ES-I3 (cell line): ENCODE measurements at regions not wholly inside any gene's neighbourhood (a gene's known extent, or its start where the extent isn't known, plus 50 kb on each side); places are given as distances from the start of the nearest gene placed in this dataset.

ENCODE experiments used
- H3K36me3 ChIP-seq: 2 replicates; pipeline ENCODE4 v1.6.1; 2013; ENCODE audit warnings: mild to moderate bottlenecking, low read length, control low read depth, moderate library complexity; ENCODE audit not compliant: insufficient read depth
- H3K4me1 ChIP-seq: 2 replicates; pipeline ENCODE4 v1.6.1; 2013; ENCODE audit warnings: mild to moderate bottlenecking, control low read depth, low read length; ENCODE audit not compliant: insufficient read depth
- H3K9ac ChIP-seq: 2 replicates; pipeline ENCODE4 v1.6.1; 2013; ENCODE audit warnings: low read depth, mild to moderate bottlenecking, low read length, moderate library complexity
- H3K9me3 ChIP-seq: 2 replicates; pipeline ENCODE4 v1.6.1; 2013; ENCODE audit warnings: mild to moderate bottlenecking, low read length, moderate library complexity; ENCODE audit not compliant: control insufficient read depth, insufficient read depth

GRCh38 chr13:74306496-74306895, 172.3 kb upstream of the KLF12 start:
- H3K9me3 ChIP-seq: no peaks in the 10 kb centered on the region
- peaks cover 9% of the 10 kb centered on the region; the same call in 1 of the 2 replicates for H3K4me1 ChIP-seq
- no peak overlapping the region for H3K9ac ChIP-seq
- no peaks in the 10 kb centered on the region for H3K36me3 ChIP-seq

DNA sequence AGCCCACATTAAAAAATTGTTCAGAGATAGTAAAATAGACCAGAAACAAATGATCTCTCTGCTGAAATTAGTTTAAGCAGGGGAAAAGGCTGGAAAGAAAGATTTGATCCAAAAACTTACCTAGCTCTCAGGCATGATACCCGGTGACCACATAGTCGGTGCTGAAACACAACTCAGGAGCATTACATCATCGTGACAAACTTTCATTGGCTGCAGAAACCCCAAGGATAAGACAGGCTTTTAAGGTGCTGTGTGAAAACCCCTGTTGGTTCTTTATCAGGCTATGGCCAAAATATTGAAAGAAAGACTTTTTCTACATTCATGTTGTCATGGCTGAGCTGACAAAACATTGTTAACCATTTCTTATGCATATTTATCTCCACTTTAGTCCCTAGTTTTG, 171.7 kb upstream of the KLF12 start:
- H3K9me3 ChIP-seq: no peaks in the 10 kb centered on the region
- H3K36me3 ChIP-seq: no peaks in the 10 kb centered on the region
- peaks cover 15% of the 10 kb centered on the region; the same call in 1 of the 2 replicates for H3K4me1 ChIP-seq
- no peak overlapping the region for H3K9ac ChIP-seq

DNA sequence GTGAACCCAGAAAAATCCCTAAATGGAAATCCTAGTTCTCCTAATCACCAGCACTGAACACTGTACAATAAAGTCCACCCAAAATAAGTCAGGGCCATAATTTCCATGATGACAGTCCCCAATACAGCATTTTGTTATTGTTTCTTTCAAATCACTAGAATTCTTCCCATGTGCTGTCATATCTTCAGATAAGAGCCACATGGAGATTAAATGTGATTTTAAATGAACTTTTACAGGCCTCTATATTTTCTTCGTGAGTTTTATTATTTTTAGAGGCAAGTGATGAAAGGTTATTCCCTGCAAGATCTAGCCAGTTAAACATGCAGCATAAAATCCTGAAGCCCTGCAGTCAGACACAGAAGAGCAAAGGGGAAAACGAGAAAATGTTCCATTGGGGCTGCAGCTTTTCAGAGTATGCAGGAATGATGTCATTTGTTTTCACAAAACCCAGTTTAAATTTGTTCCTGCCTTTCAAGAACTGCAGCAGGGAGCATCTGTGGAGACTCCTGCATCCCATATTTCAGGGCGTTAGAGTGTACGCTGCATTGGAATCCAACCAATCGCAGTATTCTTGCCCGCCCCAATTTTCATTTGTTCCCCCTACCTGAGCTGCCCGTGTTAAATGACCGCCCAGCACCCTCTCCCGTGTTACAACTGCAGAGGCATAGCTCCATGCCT, 167.2 kb upstream of the KLF12 start:
- H3K9me3 ChIP-seq: no peaks in the 10 kb centered on the region
- peaks cover 18% of the 10 kb centered on the region; the same call in 1 of the 2 replicates for H3K4me1 ChIP-seq
- H3K9ac ChIP-seq: no peak overlapping the region
- H3K36me3 ChIP-seq: no peaks in the 10 kb centered on the region

- H3K9ac ChIP-seq: no peak overlapping the region
- H3K9me3 ChIP-seq: no peaks in the 10 kb centered on the region
- H3K4me1 ChIP-seq: peaks cover 18% of the 10 kb centered on the region; the same call in 1 of the 2 replicates
- H3K36me3 ChIP-seq: no peaks in the 10 kb centered on the region
Observed at GRCh38 chr13:74300162-74300561, 166.0 kb upstream of the KLF12 start.

DNA sequence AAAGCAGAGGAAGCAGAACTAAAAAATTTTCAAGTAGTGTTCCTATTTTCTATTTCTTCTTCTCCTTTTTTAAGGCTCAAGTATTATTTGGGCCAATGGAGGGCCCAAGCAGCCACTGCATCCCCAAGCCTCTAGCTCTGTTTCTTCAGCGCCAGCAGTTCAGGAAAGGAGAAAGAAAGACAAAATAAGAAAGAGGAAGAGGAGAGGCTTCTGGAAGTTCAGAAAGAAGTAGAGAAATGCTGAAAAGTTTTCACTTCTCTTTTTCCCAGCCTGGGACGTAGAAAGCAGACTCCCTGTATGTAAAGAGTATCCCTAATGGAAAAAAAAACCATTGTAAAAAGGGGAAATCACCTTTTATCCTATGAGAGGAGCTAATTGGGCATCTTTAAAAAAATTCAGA, 165.5 kb upstream of the KLF12 start:
- no peaks in the 10 kb centered on the region for H3K36me3 ChIP-seq
- H3K9ac ChIP-seq: no peak overlapping the region
- H3K4me1 ChIP-seq: peaks cover 18% of the 10 kb centered on the region; the same call in 1 of the 2 replicates
- H3K9me3 ChIP-seq: no peaks in the 10 kb centered on the region

GRCh38 chr13:74298923-74299322, 164.7 kb upstream of the KLF12 start:
- Histone ChIP-seq H3K9ac (no peak overlapping the region), H3K4me1 (peaks cover 18% of the 10 kb centered on the region; the same call in 1 of the 2 replicates), H3K36me3 (no peaks in the 10 kb centered on the region), H3K9me3 (no peaks in the 10 kb centered on the region)

DNA sequence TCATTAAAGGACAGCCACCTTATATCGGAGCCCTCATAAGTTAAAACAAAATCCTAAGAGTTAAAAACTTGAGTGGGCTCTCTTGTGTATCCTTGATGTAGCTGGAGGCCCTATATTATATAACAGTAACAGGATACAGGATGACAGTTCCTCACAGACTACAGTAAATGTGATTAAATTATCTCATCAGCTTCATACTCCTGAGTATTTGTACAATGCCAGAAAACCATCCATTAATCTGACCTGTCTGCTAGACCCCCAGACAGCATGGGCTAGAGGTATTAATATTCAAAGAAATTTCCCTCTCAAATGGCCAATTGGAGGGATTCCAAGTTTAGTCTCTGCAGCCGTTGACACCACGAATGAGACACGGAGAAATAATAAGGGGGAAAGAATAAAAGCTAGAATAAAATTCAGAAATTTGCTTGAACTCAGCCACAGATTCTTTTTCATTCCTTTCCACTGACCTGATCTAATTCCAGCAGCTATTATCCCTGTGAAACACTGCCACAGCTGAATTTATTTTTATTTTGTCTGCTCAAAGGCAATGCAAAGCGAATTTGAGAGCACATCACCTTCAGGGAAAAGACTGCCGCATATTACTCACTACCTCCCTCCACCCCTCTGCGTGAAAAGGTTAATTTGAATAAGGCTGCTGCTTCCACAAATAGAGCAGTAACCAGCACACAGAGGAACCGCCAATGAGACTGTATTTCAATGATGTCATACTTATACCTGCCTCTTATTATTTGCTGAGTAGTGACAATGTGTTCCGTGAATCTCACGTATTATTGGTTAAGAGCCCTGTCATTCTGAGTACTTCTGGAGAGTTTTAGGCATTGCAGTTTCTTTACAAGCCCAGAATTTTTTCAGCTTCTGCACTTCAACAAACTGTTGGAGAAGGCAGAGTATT, 155.9 kb upstream of the KLF12 start:
- Histone ChIP-seq H3K9ac (peak overlapping the region; percentile 5; the same call in 1 of the 2 replicates), H3K36me3 (no peaks in the 10 kb centered on the region), H3K4me1 (peaks cover 25% of the 10 kb centered on the region), H3K9me3 (no peaks in the 10 kb centered on the region)

DNA sequence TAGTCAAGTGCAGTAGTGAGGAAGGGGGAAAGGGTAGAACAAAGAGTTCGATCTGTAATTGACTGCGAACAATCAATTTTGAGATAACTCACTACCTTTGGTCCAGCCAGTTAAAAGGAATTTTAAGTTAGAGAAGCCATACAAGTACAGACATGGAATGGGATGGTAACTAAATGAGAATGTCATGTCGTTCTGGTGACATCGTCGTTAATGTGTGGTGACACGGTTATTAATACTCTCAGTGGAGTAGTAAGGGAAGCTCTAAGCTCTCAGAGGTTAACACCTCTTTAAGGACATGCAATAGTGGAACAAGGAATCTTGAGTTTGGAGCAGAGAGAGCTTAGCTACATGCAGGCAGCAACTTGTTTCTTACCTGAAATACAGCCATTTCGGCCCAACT, 154.9 kb upstream of the KLF12 start:
- no peaks in the 10 kb centered on the region for H3K9me3 ChIP-seq
- H3K36me3 ChIP-seq: no peaks in the 10 kb centered on the region
- H3K4me1 ChIP-seq: peaks cover 25% of the 10 kb centered on the region
- H3K9ac ChIP-seq: no peak overlapping the region

GRCh38 chr13:74288361-74288911, 154.2 kb upstream of the KLF12 start:
- H3K36me3 ChIP-seq: no peaks in the 10 kb centered on the region
- H3K4me1 ChIP-seq: peaks cover 25% of the 10 kb centered on the region
- no peaks in the 10 kb centered on the region for H3K9me3 ChIP-seq
- no peak overlapping the region for H3K9ac ChIP-seq

GRCh38 chr13:74287724-74288169, 153.5 kb upstream of the KLF12 start:
- H3K9ac ChIP-seq: no peak overlapping the region
- H3K4me1 ChIP-seq: peaks cover 25% of the 10 kb centered on the region
- no peaks in the 10 kb centered on the region for H3K9me3 ChIP-seq
- H3K36me3 ChIP-seq: no peaks in the 10 kb centered on the region

DNA sequence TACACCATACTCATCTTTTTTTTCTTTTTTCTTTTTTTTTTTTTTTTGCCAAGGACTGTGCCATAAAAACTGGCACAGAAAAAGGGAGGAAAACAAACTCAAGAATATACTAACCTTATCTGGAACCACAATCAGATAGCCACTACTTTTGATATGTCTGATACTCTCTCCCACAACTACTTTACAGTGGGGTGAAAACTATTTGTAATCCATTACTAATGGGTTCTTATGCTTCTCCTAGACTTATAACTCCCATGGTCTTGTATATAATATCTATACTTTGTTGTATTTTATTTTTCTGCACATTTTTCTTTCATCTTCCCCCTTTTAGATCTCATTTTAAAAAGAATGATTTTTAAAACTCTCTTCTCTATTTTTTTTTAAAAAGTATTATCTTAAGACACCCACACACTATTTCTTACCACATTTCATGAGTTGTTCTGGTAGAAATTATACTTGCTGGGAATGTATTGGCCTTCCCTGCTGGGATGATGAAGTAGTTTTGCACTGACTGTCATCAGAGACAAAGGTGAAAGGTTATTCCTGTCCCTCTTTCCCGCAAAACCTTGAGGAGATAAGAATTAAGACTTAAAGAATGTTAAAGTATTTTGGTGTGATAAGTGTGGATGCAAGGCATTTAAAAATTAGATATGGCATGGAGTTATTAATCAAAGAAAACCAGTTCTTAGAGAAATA, 146.7 kb upstream of the KLF12 start:
- Histone ChIP-seq H3K36me3 (no peaks in the 10 kb centered on the region), H3K9ac (no peak overlapping the region), H3K4me1 (no peaks in the 10 kb centered on the region), H3K9me3 (no peaks in the 10 kb centered on the region)

DNA sequence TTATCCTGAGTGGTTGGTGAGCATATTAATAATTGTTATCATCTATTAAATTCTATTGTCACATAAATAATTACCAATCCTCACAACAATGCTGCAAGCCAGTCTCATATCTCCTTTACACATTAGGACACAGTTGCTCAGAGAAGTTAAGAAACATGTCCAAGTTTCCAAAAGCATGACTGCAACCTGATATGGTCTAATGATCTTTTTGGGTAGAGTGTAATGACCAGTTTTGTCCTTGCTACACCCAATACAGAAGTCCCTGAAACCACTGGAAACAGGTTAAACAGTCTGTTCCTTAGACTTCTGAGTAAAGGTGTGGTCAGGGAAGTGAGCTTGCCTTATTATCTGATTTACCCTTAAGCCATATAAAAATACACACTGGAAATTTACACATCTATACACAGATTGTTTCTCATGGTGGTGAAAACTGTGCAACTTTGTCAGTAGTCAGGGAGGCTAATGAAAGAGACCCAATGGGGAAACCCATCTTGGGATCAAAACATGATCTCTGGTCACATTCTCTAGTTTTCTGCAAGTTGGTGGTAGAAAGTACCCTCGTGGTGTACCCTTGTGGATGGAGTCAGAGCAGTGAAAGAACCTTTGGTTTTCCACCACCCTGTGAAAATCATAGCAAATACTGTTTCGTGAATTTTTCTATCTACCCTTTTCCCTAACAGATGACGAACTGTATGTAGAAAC, 146.0 kb upstream of the KLF12 start:
- H3K36me3 ChIP-seq: no peaks in the 10 kb centered on the region
- no peaks in the 10 kb centered on the region for H3K4me1 ChIP-seq
- H3K9me3 ChIP-seq: no peaks in the 10 kb centered on the region
- no peak overlapping the region for H3K9ac ChIP-seq

DNA sequence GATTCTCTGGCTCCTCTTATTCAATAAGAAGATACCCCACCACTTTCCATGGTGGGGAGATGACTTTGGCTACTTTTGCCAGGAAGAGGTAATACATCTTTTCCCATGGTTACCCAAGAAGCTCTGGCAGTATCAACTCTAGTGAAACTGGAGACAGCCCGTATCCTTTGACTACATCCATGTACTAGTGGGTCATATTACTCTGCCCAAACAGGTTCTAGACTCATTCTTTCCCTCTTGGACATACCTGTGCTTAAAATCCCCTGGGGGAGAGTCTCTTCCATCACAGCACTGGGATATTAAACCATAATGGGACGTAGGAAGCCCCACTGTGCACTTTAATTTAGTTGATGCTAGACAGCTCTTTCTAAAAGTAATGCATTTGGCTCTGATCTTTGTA, 144.7 kb upstream of the KLF12 start:
- Histone ChIP-seq H3K36me3 (no peaks in the 10 kb centered on the region), H3K9ac (no peak overlapping the region), H3K9me3 (no peaks in the 10 kb centered on the region), H3K4me1 (no peaks in the 10 kb centered on the region)

DNA sequence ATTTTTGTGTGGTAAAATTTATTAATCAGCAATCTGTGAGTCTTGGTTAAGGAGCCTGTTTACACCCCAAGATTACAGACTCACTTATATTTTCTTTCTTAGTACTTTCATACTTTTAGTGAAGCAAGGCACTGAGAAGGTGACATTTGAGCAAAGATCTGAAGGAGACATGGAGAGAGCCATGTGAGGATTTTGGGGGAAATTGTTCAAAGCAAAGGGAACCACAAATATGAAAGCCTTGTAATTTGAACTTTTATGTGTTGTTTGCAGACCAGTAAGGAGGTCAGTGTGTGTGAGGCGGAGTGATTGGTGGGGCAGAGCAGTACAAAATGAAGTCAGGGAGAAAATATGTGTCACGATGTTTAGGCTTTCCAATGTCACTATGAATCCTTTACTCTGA, 140.7 kb upstream of the KLF12 start:
- Histone ChIP-seq H3K36me3 (no peaks in the 10 kb centered on the region), H3K4me1 (no peaks in the 10 kb centered on the region), H3K9me3 (peaks cover 5% of the 10 kb centered on the region; the same call in 1 of the 2 replicates), H3K9ac (no peak overlapping the region)
